Loucy (cell line): ENCODE measurements at regions not wholly inside any gene's neighbourhood (a gene's known extent, or its start where the extent isn't known, plus 50 kb on each side); places are given as distances from the start of the nearest gene placed in this dataset.

ENCODE experiments used
- EZH2phosphoT487 ChIP-seq: fragments of 200-600 bp; IDR thresholded peaks from 2 replicates; pipeline ENCODE4 v1.6.1; 2018; ENCODE audit warnings: antibody characterized with exemption, mild to moderate bottlenecking, moderate library complexity, borderline replicate concordance
- TF ChIP-seq, protein P1 (sequence below): fragments of 200-600 bp; sonication (generic); conservative IDR thresholded peaks from 2 replicates; pipeline ENCODE4 v1.5.1; 2014; ENCODE audit warnings: mild to moderate bottlenecking, antibody characterized with exemption, low read length

DNA sequence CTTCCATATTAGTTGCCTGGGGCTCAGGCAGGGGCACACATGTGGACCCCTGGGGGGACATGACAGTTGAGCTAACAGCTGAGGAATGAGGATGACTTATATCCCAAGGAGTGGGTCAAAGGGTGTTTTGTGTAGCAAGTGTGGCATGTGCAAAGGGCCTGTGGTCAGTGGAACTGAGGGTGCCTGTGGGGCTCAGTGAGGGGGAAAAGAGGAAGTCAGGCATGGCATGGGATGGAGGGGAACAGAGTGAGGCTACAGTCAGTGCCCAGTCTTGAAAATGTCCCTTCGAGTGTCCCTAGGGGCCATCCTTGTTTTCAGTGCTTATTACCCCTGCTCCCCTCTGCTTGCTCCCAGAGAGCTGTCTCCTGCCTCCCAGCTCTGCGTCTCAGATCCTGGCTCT lies 64.3 kb upstream of the CD99 start:
- TF ChIP-seq, protein P1, sequence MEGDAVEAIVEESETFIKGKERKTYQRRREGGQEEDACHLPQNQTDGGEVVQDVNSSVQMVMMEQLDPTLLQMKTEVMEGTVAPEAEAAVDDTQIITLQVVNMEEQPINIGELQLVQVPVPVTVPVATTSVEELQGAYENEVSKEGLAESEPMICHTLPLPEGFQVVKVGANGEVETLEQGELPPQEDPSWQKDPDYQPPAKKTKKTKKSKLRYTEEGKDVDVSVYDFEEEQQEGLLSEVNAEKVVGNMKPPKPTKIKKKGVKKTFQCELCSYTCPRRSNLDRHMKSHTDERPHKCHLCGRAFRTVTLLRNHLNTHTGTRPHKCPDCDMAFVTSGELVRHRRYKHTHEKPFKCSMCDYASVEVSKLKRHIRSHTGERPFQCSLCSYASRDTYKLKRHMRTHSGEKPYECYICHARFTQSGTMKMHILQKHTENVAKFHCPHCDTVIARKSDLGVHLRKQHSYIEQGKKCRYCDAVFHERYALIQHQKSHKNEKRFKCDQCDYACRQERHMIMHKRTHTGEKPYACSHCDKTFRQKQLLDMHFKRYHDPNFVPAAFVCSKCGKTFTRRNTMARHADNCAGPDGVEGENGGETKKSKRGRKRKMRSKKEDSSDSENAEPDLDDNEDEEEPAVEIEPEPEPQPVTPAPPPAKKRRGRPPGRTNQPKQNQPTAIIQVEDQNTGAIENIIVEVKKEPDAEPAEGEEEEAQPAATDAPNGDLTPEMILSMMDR, result no peak
- TF ChIP-seq EZH2phosphoT487, result no peak
